ENCODE measurements at regions not wholly inside any gene's neighbourhood (a gene's known extent, or its start where the extent isn't known, plus 50 kb on each side); places are given as distances from the start of the nearest gene placed in this dataset.
A peak's percentile ranks its signal among the peaks of the same experiment; 100 is the strongest.

DNA sequence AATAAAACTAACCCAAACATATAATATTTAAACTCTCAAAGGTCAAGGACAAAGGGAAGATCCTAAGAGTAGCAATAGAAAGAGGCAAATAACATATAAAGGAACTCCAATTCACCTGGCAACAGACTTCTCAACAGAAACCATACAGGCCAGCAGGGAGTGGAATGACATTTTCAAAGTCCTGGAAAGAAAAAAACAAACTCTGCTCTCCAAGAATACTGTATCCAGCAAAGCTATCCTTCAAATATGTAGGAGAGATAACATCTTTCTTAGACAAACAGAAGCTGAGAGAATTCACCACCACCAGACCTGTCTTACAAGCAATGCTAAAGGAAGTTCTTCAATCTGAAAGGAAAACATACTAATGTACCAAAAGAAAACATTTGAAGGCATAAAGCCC lies 51.5 kb upstream of the TMEM158 start:
- Histone ChIP-seq H3K27ac (ENCODE audit: low read depth, low read length) (no peak overlapping the region), H3K9me3 (ENCODE audit: control insufficient read depth, insufficient read depth, low read length) (0 out of 2 replicates have a peak, but pooled peaks cover 3% of the 10 kb centered on the region), H3K27me3 (ENCODE audit: control insufficient read depth, insufficient read depth, low read length) (no peaks in the 10 kb centered on the region; the same call in 1 of the 2 replicates), H3K9ac (ENCODE audit: low read depth, low read length) (no peak overlapping the region), H3K4me1 (ENCODE audit: control insufficient read depth, insufficient read depth, low read length) (peaks cover 13% of the 10 kb centered on the region), H3K36me3 (ENCODE audit: control insufficient read depth, insufficient read depth, low read length) (no peaks in the 10 kb centered on the region), H3K4me3 (ENCODE audit: low read depth, low read length) (no peak overlapping the region)

GRCh38 chr3:45280232-45280631 lies 54.1 kb upstream of the TMEM158 start:
- H3K27ac ChIP-seq (ENCODE audit: low read depth, low read length), result no peak overlapping the region
- no peaks in the 10 kb centered on the region for H3K27me3 ChIP-seq (ENCODE audit: control insufficient read depth, insufficient read depth, low read length)
- 0 out of 2 replicates have a peak, but pooled peaks cover 3% of the 10 kb centered on the region for H3K9me3 ChIP-seq (ENCODE audit: control insufficient read depth, insufficient read depth, low read length)
- H3K9ac ChIP-seq (ENCODE audit: low read depth, low read length), result no peak overlapping the region
- no peaks in the 10 kb centered on the region for H3K36me3 ChIP-seq (ENCODE audit: control insufficient read depth, insufficient read depth, low read length)
- no peak overlapping the region for H3K4me3 ChIP-seq (ENCODE audit: low read depth, low read length)
- peaks cover 7% of the 10 kb centered on the region for H3K4me1 ChIP-seq (ENCODE audit: control insufficient read depth, insufficient read depth, low read length)

DNA sequence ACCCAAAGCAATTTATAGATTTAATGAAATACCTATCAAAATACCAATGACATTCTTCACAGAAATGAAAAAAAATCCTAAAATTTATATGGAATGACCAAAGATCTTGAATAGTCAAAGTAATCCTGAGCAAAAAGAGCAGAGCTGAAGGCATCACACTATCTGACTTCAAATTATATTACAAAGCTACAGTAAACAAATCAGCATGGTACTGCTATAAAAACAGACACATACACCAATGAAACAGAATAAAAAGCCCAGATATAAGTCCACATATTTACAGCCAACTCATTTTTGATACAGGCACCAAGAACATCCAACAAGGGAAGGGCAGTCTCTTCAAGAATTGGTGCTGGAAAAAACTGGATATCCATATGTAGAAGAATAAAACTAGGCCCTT lies 54.9 kb upstream of the TMEM158 start:
- H3K27me3 ChIP-seq (ENCODE audit: control insufficient read depth, insufficient read depth, low read length), result no peaks in the 10 kb centered on the region
- no peaks in the 10 kb centered on the region for H3K36me3 ChIP-seq (ENCODE audit: control insufficient read depth, insufficient read depth, low read length)
- no peak overlapping the region for H3K4me3 ChIP-seq (ENCODE audit: low read depth, low read length)
- no peaks in the 10 kb centered on the region for H3K4me1 ChIP-seq (ENCODE audit: control insufficient read depth, insufficient read depth, low read length)
- no peak overlapping the region for H3K9ac ChIP-seq (ENCODE audit: low read depth, low read length)
- H3K9me3 ChIP-seq (ENCODE audit: control insufficient read depth, insufficient read depth, low read length), result 0 out of 2 replicates have a peak, but pooled peaks cover 3% of the 10 kb centered on the region
- no peak overlapping the region for H3K27ac ChIP-seq (ENCODE audit: low read depth, low read length)

GRCh38 chr3:45283471-45283870 lies 57.4 kb upstream of the TMEM158 start:
- Histone ChIP-seq H3K4me1 (ENCODE audit: control insufficient read depth, insufficient read depth, low read length) (no peaks in the 10 kb centered on the region), H3K27ac (ENCODE audit: low read depth, low read length) (no peak overlapping the region), H3K36me3 (ENCODE audit: control insufficient read depth, insufficient read depth, low read length) (no peaks in the 10 kb centered on the region), H3K9me3 (ENCODE audit: control insufficient read depth, insufficient read depth, low read length) (no peaks in the 10 kb centered on the region), H3K4me3 (ENCODE audit: low read depth, low read length) (no peak overlapping the region), H3K9ac (ENCODE audit: low read depth, low read length) (no peak overlapping the region), H3K27me3 (ENCODE audit: control insufficient read depth, insufficient read depth, low read length) (no peaks in the 10 kb centered on the region)

- H3K9ac ChIP-seq (ENCODE audit: low read depth, low read length), result no peak overlapping the region
These were observed 71.2 kb upstream of the TMEM158 start for GRCh38 chr3:45297331-45297730.

DNA sequence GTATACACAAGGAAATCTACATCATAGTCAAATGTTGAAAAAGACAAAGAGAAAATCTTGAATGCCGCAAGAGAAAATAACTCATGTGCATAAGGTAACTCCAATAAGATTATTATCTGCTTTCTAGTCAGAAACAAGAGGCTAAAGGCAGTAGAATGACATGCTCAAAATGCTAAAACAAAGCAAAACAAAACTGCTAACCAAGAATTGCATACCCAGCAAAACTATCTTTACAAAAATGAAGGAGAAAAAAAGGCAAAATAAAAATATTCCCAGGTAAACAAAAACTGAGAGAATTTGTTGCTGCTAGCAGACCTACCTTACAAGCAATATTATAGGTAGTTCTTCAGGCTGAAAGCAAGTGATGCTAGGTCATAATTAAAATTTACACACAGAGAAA lies 76.4 kb upstream of the TMEM158 start:
- H3K27me3 ChIP-seq (ENCODE audit: control insufficient read depth, insufficient read depth, low read length), result no peaks in the 10 kb centered on the region; the same call in 1 of the 2 replicates
- H3K36me3 ChIP-seq (ENCODE audit: control insufficient read depth, insufficient read depth, low read length), result no peaks in the 10 kb centered on the region
- H3K4me3 ChIP-seq (ENCODE audit: low read depth, low read length), result no peak overlapping the region
- H3K9ac ChIP-seq (ENCODE audit: low read depth, low read length), result no peak overlapping the region
- no peak overlapping the region for H3K27ac ChIP-seq (ENCODE audit: low read depth, low read length)
- H3K4me1 ChIP-seq (ENCODE audit: control insufficient read depth, insufficient read depth, low read length), result no peaks in the 10 kb centered on the region
- peaks cover 16% of the 10 kb centered on the region for H3K9me3 ChIP-seq (ENCODE audit: control insufficient read depth, insufficient read depth, low read length)

More at GRCh38 chr3:45297331-45297730, 71.2 kb upstream of the TMEM158 start:
- H3K4me3 ChIP-seq (ENCODE audit: low read depth, low read length), result no peak overlapping the region
- H3K27me3 ChIP-seq (ENCODE audit: control insufficient read depth, insufficient read depth, low read length), result no peaks in the 10 kb centered on the region; the same call in 1 of the 2 replicates
- H3K36me3 ChIP-seq (ENCODE audit: control insufficient read depth, insufficient read depth, low read length), result no peaks in the 10 kb centered on the region
- no peak overlapping the region for H3K27ac ChIP-seq (ENCODE audit: low read depth, low read length)
- no peaks in the 10 kb centered on the region for H3K4me1 ChIP-seq (ENCODE audit: control insufficient read depth, insufficient read depth, low read length)
- H3K9me3 ChIP-seq (ENCODE audit: control insufficient read depth, insufficient read depth, low read length), result peaks cover 9% of the 10 kb centered on the region

- no peaks in the 10 kb centered on the region for H3K27me3 ChIP-seq (ENCODE audit: control insufficient read depth, insufficient read depth, low read length)
- no peak overlapping the region for H3K9ac ChIP-seq (ENCODE audit: low read depth, low read length)
- H3K9me3 ChIP-seq (ENCODE audit: control insufficient read depth, insufficient read depth, low read length), result peaks cover 9% of the 10 kb centered on the region
- H3K36me3 ChIP-seq (ENCODE audit: control insufficient read depth, insufficient read depth, low read length), result no peaks in the 10 kb centered on the region
- H3K27ac ChIP-seq (ENCODE audit: low read depth, low read length), result no peak overlapping the region
- peaks cover 15% of the 10 kb centered on the region for H3K4me1 ChIP-seq (ENCODE audit: control insufficient read depth, insufficient read depth, low read length)
- H3K4me3 ChIP-seq (ENCODE audit: low read depth, low read length), result no peak overlapping the region
These were observed 80.4 kb upstream of the TMEM158 start for GRCh38 chr3:45306406-45307008.

GRCh38 chr3:45309876-45310275 lies 78.5 kb upstream of the LARS2 start:
- no peak overlapping the region for H3K9ac ChIP-seq (ENCODE audit: low read depth, low read length)
- peaks cover 44% of the 10 kb centered on the region for H3K4me1 ChIP-seq (ENCODE audit: control insufficient read depth, insufficient read depth, low read length)
- H3K4me3 ChIP-seq (ENCODE audit: low read depth, low read length), result no peak overlapping the region
- no peaks in the 10 kb centered on the region for H3K36me3 ChIP-seq (ENCODE audit: control insufficient read depth, insufficient read depth, low read length)
- H3K27me3 ChIP-seq (ENCODE audit: control insufficient read depth, insufficient read depth, low read length), result no peaks in the 10 kb centered on the region
- no peaks in the 10 kb centered on the region for H3K9me3 ChIP-seq (ENCODE audit: control insufficient read depth, insufficient read depth, low read length)
- no peak overlapping the region for H3K27ac ChIP-seq (ENCODE audit: low read depth, low read length)

DNA sequence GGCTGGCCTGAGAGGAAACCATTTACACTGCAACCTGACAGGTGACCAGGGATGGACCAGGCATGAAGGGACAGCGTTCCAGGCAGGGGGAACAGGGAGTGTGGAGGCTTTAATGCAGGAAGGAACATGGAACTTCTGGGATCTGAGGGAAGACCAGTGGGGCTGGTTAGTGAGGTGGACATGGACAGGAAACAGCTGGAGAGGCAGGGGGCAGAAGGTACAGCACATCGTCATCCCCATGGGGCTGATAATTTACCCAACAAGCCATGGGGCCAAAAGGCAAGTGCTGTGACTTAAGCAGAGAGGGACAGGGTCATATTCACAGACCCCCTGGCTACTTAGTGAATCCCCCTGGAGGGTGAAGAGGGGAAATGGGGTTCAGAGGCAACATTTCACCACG lies 77.0 kb upstream of the LARS2 start:
- Histone ChIP-seq H3K27ac (ENCODE audit: low read depth, low read length) (peak overlapping the region; percentile 82), H3K9me3 (ENCODE audit: control insufficient read depth, insufficient read depth, low read length) (no peaks in the 10 kb centered on the region), H3K9ac (ENCODE audit: low read depth, low read length) (peak overlapping the region; percentile 26), H3K27me3 (ENCODE audit: control insufficient read depth, insufficient read depth, low read length) (no peaks in the 10 kb centered on the region), H3K36me3 (ENCODE audit: control insufficient read depth, insufficient read depth, low read length) (no peaks in the 10 kb centered on the region), H3K4me3 (ENCODE audit: low read depth, low read length) (0 out of 2 replicates have a peak overlapping the region, but pooled peaks have one; percentile 43), H3K4me1 (ENCODE audit: control insufficient read depth, insufficient read depth, low read length) (peaks cover 44% of the 10 kb centered on the region)

- H3K4me3 ChIP-seq (ENCODE audit: low read depth, low read length), result peak overlapping the region; percentile 43
- H3K36me3 ChIP-seq (ENCODE audit: control insufficient read depth, insufficient read depth, low read length), result no peaks in the 10 kb centered on the region
- H3K9ac ChIP-seq (ENCODE audit: low read depth, low read length), result peak overlapping the region; percentile 49
- H3K27ac ChIP-seq (ENCODE audit: low read depth, low read length), result peak overlapping the region; percentile 82
- peaks cover 44% of the 10 kb centered on the region for H3K4me1 ChIP-seq (ENCODE audit: control insufficient read depth, insufficient read depth, low read length)
- H3K9me3 ChIP-seq (ENCODE audit: control insufficient read depth, insufficient read depth, low read length), result no peaks in the 10 kb centered on the region
- no peaks in the 10 kb centered on the region for H3K27me3 ChIP-seq (ENCODE audit: control insufficient read depth, insufficient read depth, low read length)
These were observed 76.2 kb upstream of the LARS2 start for GRCh38 chr3:45311953-45312801.

GRCh38 chr3:45312836-45313493 lies 75.4 kb upstream of the LARS2 start:
- peak overlapping the region; percentile 43 for H3K4me3 ChIP-seq (ENCODE audit: low read depth, low read length)
- peak overlapping the region; percentile 82 for H3K27ac ChIP-seq (ENCODE audit: low read depth, low read length)
- peaks cover 47% of the 10 kb centered on the region for H3K4me1 ChIP-seq (ENCODE audit: control insufficient read depth, insufficient read depth, low read length)
- no peaks in the 10 kb centered on the region for H3K27me3 ChIP-seq (ENCODE audit: control insufficient read depth, insufficient read depth, low read length)
- H3K9ac ChIP-seq (ENCODE audit: low read depth, low read length), result peak overlapping the region; percentile 49
- no peaks in the 10 kb centered on the region for H3K9me3 ChIP-seq (ENCODE audit: control insufficient read depth, insufficient read depth, low read length)
- no peaks in the 10 kb centered on the region for H3K36me3 ChIP-seq (ENCODE audit: control insufficient read depth, insufficient read depth, low read length)

Measured in HUES48 (cell line).